Heart right ventricle (tissue), 16 donors: ENCODE measurements at regions not wholly inside any gene's neighbourhood (a gene's known extent, or its start where the extent isn't known, plus 50 kb on each side); places are given as distances from the start of the nearest gene placed in this dataset.

ENCODE experiments used
- ATAC-seq, 8 donors: fragments of 200-7000 bp; cut with Tn5 transposase; one replicate each; pipeline ENCODE4 v1.9.1; 2020; ENCODE audit warnings: mild to moderate bottlenecking in 8 of 8, moderate library complexity in 8 of 8, moderate number of reproducible peaks in 1 of 8
- DNase-seq, 2 donors: peaks; one replicate each; pipeline ENCODE4 v3.0.0-alpha.2; 2020
- H3K27ac ChIP-seq, 10 donors: fragments of 200-600 bp; sonication (generic) in 2 of 10; one replicate each; pipeline versions ENCODE4 v1.5.0 to v1.8.0; 2020 to 2022; ENCODE audit warnings: mild to moderate bottlenecking in 3 of 10
- H3K27me3 ChIP-seq, 7 donors: fragments of 200-600 bp; one replicate each; pipeline ENCODE4 v1.8.0; 2021 to 2022; ENCODE audit warnings: mild to moderate bottlenecking in 2 of 7
- H3K36me3 ChIP-seq, 9 donors: fragments of 200-600 bp; sonication (generic) in 1 of 9; one replicate each; pipeline versions ENCODE4 v1.5.0 to v1.8.0; 2020 to 2022; ENCODE audit warnings: mild to moderate bottlenecking in 2 of 9
- H3K4me1 ChIP-seq, 9 donors: fragments of 200-600 bp; sonication (generic) in 1 of 9; one replicate each; pipeline versions ENCODE4 v1.5.0 to v1.8.0; 2020 to 2022; ENCODE audit warnings: mild to moderate bottlenecking in 4 of 9
- H3K4me3 ChIP-seq, 10 donors: fragments of 200-600 bp; sonication (generic) in 2 of 10; one replicate each; pipeline versions ENCODE4 v1.5.0 to v1.8.0; 2020 to 2022; ENCODE audit warnings: mild to moderate bottlenecking in 7 of 10, moderate library complexity in 2 of 10
- H3K9me3 ChIP-seq, 11 donors: fragments of 200-600 bp in 10 of 11; sonication (generic) in 2 of 11; one replicate each; pipeline versions ENCODE4 v1.5.0 to v1.8.0; 2013 to 2022; ENCODE audit warnings: mild to moderate bottlenecking in 2 of 11, control low read depth in 1 of 11, moderate library complexity in 1 of 11
- WGBS, 2 donors: extraction: QIAGEN DNeasy Blood & Tissue Kit; methylation state at CpG; one replicate each; pipeline ENCODE4 v1.1.7; 2013; ENCODE audit warnings: inconsistent platforms in 1 of 2; 5-methylcytosine and 5-hydroxymethylcytosine counted together
- intact Hi-C, 10 donors: fragments of 100-400 bp; cut with DNase I; formaldehyde crosslinking; loops; one replicate each; pipeline versions ENCODE4 v1.11.1 to v1.14.2; 2022
- TF ChIP-seq, protein P1 (sequence below), 9 donors: fragments of 200-600 bp; sonication (generic) in 2 of 9; IDR thresholded peaks; one replicate each; pipeline versions ENCODE4 v1.5.0 to v1.8.0; 2021 to 2022; ENCODE audit warnings: antibody characterized with exemption in 9 of 9, mild to moderate bottlenecking in 5 of 9, moderate library complexity in 1 of 9
- donor health status: Arrhythmogenic right ventricular cardiomyopathy.
- donor health status: ischemic (EF 13 %, LVEDD 7.1; RV severe dilation, severe dysfunction).
- donor health status: healthy with polysubstance abuse.
- donor health status: DM: no; HTN: yes; CAD: no.
- donor health status: DM: no; HTN: no; CAD: no.
- donor health status: ischemic (EF 25% LVEDD 6.9; RV normal size, moderate dysfunction).
- donor health status: ischemic (EF 25% LVEDD 5.7; RV mildly dilated, moderate dysfunction).
- donor health status: healthy.
- donor health status: DM: yes; HTN: yes; CAD: no.
- donor health status: Ischemic cardiomyopathy.
- donor health status: ischemic (EF 35%, LVEDD 5.7; RV mildly dilated, moderate dysfunction).
- donor health status: nonischemic (EF 11% LVEDD 7.7; RV severe dilation, severe dysfunction).
- donor health status: DM: yes; HTN: yes; CAD: no.
- donor health status: PGD.
- donor health status: ischemic (EF 29% LVEDD 5.4; RV normal size, mild dysfunction).
- donor health status: nonischemic (EF 23%, LVEDD 6.1; RV moderate dilation, normal function).

DNA sequence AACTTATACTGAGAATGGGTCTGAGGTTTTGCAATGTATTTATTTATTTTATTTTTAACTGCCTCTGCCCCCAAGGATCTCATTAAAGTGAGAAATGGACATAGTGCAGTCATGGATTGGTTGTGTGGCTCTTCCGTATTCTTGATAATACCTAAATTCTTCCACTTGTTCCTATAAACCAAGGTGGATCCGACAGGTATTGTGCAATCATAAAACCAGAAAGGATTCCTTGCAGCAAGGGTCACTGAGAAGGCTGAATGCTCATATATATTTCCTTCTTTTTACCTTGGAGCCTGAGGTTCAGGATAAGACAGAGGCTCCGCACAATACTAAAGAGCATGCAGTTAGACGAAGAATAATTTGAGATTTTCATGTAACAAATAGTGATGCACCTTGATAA, 826.0 kb upstream of the SOX11 start:
- 91% methylated on average over 4 of the region's 4 CpGs for WGBS, 2 donors
- TF ChIP-seq, protein P1, sequence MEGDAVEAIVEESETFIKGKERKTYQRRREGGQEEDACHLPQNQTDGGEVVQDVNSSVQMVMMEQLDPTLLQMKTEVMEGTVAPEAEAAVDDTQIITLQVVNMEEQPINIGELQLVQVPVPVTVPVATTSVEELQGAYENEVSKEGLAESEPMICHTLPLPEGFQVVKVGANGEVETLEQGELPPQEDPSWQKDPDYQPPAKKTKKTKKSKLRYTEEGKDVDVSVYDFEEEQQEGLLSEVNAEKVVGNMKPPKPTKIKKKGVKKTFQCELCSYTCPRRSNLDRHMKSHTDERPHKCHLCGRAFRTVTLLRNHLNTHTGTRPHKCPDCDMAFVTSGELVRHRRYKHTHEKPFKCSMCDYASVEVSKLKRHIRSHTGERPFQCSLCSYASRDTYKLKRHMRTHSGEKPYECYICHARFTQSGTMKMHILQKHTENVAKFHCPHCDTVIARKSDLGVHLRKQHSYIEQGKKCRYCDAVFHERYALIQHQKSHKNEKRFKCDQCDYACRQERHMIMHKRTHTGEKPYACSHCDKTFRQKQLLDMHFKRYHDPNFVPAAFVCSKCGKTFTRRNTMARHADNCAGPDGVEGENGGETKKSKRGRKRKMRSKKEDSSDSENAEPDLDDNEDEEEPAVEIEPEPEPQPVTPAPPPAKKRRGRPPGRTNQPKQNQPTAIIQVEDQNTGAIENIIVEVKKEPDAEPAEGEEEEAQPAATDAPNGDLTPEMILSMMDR (IDR thresholded peaks at IDR 0.05): no peak
- intact Hi-C loops: no loop called here
- Histone ChIP-seq H3K4me3 (no peak overlapping the region), H3K36me3 (no peaks in the 10 kb centered on the region), H3K4me1 (no peaks in the 10 kb centered on the region), H3K27ac (no peak overlapping the region), H3K9me3 (no peaks in the 10 kb centered on the region), H3K27me3 (no peaks in the 10 kb centered on the region)
- no peak for DNase-seq
- ATAC-seq: no peak

DNA sequence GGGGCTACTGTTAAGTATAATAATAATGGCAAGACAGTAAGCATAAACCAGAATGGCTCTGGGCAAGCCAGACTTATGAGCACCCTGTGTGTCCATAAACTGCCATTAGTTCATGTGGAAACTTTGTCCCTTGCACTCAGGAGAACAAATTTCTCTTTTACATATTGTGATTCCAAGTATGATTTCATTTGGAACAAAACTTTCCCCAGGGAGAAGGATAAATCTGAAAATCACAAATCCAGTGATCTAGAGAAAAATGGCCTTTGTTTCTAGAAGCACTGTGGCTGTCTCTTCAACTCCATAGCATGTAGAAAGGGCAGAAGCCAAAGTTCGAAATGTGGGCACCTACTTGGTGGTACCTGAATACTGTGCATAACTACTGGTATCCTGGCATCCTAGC, 823.7 kb upstream of the SOX11 start:
- no peaks in the 10 kb centered on the region for H3K4me1 ChIP-seq
- WGBS, 2 donors: 78 to 87% methylated on average over 1 of the region's 1 CpG

DNA sequence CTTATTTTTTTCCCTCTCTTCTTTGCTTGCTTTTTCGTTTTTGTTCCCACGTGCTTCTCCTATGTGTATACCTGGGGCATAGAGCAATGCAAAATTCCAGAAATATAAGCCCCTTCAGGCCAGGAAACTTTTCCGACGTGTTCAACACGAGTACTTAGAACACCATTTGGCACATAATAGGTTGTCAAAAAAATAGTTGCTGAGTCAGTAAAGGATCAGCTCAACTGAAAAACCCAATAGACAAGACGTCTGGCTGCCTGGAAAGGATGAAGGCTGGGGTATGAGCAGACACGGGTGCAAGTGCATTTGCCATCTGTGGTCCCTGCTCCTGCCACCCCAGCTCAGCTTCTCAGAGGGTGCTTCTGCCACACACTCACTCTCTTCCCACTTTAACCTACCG, 823.0 kb upstream of the SOX11 start:
- intact Hi-C loops: no loop called here

More for the DNA sequence above, 823.7 kb upstream of the SOX11 start:
- TF ChIP-seq, protein P1 (IDR thresholded peaks at IDR 0.05): no peak
- no peaks in the 10 kb centered on the region for H3K36me3 ChIP-seq
- no peak overlapping the region for H3K4me3 ChIP-seq
- no peaks in the 10 kb centered on the region for H3K9me3 ChIP-seq
- intact Hi-C loops: no loop called here
- no peaks in the 10 kb centered on the region for H3K27me3 ChIP-seq
- DNase-seq: no peak
- H3K27ac ChIP-seq: no peak overlapping the region
- no peak for ATAC-seq

DNA sequence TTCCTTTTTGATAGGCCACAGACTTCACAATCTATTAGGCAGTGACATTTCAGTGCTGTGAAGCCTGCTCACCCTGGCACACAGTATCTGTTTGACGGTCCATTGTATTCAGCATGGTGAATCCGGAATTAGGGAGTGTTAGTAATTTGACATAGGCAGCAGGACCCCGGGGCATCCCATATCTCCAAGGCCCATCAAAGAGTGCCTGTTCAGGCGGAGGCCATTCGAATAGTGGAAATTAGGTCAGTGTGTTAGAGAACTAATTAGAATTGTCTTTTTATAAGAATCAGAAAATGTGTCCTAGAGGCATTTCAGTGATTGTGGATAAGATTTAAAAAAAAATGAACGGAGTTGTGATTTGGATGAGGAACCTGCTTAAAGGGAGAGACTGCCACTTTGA, 818.8 kb upstream of the SOX11 start:
- DNase-seq (no peak), ATAC-seq (no peak)
- 87 to 88% methylated on average over 6 of the region's 6 CpGs for WGBS, 2 donors
- no peaks in the 10 kb centered on the region for H3K4me1 ChIP-seq
- TF ChIP-seq, protein P1 (IDR thresholded peaks at IDR 0.05): no peak
- intact Hi-C loops: no loop called here
- no peaks in the 10 kb centered on the region for H3K9me3 ChIP-seq
- no peak overlapping the region for H3K27ac ChIP-seq
- no peaks in the 10 kb centered on the region for H3K27me3 ChIP-seq
- no peaks in the 10 kb centered on the region for H3K36me3 ChIP-seq
- H3K4me3 ChIP-seq: no peak overlapping the region

More for the DNA sequence above, 823.0 kb upstream of the SOX11 start:
- TF ChIP-seq, protein P1 (IDR thresholded peaks at IDR 0.05): no peak
- Histone ChIP-seq H3K4me1 (no peaks in the 10 kb centered on the region), H3K27ac (no peak overlapping the region), H3K36me3 (no peaks in the 10 kb centered on the region), H3K9me3 (no peaks in the 10 kb centered on the region), H3K27me3 (no peaks in the 10 kb centered on the region), H3K4me3 (no peak overlapping the region)
- no peak for DNase-seq
- WGBS, 2 donors: 78 to 84% methylated on average over 8 of the region's 8 CpGs
- ATAC-seq: no peak
